SKM-1 (cell line): ENCODE measurements at regions not wholly inside any gene's neighbourhood (a gene's known extent, or its start where the extent isn't known, plus 50 kb on each side); places are given as distances from the start of the nearest gene placed in this dataset.

Experiments used
- DNase-seq: peaks from one replicate; lab custom pipeline; 2025; ENCODE audit not compliant: unreplicated experiment; lab: John Stamatoyannopoulos, UW

DNA sequence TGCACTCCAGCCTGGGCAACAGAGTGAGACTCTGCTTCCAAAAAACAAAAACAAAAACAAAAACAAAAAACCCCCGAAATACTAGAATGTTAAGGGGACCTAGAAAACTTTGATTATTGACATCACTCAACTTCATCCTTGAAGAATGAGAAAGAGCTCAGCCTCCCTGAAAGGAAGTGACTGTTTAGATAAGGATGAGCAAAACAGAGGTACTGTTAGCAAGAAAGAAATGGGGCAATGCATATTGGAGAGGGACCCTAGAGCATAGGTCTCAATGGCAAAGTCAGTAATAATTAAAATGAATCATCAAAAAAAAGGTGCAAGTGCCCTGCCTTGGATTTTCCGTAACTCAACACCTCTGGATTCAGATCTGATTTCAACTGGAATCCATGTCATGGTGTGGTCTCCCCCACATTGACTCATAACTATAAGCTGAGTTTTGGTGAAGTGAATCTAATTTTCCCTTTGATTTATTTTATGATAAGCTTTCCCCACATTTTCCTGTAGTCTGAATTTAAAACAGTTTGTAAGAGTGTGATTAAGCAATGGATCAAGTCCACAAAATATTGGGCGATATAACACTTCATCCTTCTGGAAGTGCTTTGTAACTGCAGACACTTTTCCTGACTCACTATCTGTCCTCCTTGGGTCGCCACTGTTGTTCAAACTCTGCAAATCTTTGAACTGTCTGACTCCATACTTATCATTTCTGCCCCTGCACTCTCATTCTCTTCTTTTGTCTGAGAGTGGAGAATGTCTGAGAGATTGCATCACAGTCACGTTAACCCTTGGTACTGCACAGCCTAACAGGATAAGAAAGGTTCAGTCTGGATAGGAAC is 224.8 kb upstream of the LYZL1 start:
- DNase-seq = no peak

DNA sequence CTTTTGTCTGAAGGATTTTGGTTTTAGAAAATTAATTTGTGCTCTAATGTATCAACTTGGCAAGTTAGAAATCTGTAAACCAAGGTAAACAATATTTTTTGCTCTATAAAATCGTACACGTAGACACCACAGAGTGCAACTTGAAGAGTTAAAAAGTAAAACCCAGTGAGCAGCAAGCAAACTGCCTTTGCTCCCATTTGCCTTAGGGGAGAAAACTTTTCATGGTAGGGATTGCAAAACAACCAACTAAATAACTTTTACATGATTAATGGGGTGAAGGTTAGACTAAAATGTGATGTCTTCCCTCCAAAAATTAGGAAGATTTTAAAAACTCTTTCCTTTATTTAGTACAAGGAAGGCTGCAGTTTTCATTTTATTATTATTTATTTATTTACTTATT is 224.2 kb upstream of the LYZL1 start:
- DNase-seq = no peak

DNA sequence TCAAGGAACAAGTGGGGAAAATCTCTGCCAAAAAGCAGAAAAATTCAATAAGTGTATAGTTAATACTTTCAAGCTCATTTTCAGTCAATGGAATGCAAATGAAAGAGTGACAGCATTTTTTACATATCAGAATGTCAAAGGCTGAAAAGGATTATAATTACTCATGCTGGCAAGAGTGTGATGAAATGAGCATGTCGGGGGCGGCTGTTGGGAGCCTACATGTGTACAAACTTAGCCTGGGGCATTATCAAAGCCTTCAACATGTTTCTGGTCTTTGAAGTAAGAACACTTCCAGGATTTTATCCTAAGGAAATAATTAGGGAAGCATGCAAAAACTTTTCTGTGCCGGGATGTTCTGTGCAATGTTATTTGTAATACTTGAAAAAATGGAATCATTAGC is 221.7 kb upstream of the LYZL1 start:
- DNase-seq = no peak

DNA sequence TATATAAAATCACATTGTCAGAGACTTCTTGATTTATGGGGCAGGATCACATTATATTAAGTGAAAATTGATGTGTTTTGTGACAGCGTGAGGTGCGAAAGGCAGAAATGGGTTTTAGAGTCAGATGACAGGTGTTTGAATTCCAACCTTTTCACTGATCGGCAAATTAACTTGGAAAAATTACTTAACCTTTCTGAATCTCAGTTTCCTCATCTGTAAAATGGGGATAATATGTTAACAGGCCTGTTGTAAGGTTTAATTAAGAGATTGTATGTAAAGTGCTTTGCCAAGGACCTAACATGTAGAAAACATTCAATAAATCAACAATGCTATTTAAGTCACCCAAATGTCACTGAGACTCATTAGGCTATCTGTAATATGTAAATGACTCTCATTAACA is 221.2 kb upstream of the LYZL1 start:
- no peak for DNase-seq

DNA sequence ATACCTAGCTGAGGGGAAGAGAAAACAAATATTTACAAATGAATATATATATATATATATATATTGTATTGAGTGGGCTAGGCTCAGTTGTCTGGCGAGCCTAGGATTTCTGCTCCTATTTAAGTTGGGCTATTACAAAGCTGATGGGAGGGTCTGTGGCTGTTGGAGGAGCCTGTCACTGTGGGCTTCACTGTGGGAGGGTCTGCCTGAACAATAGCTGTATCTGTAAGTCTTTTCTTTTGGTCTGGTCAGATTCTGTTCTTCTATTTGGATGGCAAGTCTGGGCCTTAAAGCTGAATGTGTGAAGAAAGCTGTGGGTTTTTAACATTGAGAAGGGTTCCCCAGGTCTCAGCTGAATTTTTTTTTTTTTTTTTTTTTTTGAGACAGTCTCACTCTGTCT is 220.6 kb upstream of the LYZL1 start:
- DNase-seq = no peak

DNA sequence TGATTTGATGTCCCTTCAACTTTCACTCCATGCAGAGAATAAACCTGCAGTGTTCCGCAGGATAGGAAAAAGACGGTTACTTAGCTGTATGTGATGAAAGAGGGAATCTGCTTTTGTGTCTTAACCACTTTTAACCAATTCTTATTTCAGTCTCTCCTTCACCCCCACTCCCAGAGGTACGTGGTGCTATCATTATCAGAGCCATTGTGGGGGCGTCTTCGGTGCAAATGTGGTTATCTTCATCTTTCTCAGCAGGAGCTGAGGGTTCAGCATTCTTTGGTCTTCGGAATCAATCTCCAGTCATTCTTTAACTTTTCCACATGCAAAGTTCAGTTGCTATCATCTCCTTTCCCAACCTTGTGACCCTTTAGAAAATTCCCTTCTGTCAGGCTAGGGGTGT is 219.9 kb upstream of the LYZL1 start:
- no peak for DNase-seq

DNA sequence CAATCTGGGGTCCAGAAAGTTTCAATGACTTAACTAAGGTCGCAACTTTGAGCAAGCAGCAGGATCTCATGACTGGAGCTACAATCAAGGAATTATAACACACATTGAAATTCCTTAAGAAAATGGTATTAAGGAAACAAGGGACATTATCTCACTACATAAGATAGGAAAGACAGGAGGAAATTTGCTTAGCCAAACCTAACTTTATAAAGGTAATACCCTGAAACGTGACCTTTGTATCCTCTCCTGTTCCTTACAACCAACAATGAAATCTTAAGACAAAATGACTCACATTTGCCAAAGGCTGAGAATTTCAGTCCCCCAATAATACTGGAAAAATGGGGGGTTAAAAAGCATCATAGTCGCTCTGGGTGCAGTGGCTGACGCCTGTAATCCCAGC is 218.9 kb upstream of the LYZL1 start:
- DNase-seq = no peak

GRCh38 chr10:29078919-29079318 is 210.0 kb upstream of the LYZL1 start:
- DNase-seq = no peak

- DNase-seq = no peak
Observed at GRCh38 chr10:29081231-29081630, 207.6 kb upstream of the LYZL1 start.

- DNase-seq = no peak
Observed at GRCh38 chr10:29081951-29082685, 206.8 kb upstream of the LYZL1 start.

GRCh38 chr10:29083096-29083495 is 205.8 kb upstream of the LYZL1 start:
- no peak for DNase-seq

GRCh38 chr10:29084681-29085307 is 204.1 kb upstream of the LYZL1 start:
- no peak for DNase-seq

GRCh38 chr10:29089091-29089490 is 199.8 kb upstream of the LYZL1 start:
- no peak for DNase-seq

- no peak for DNase-seq
Observed at GRCh38 chr10:29096303-29096824, 192.5 kb upstream of the LYZL1 start.

GRCh38 chr10:29098423-29098822 is 190.4 kb upstream of the LYZL1 start:
- no peak for DNase-seq

GRCh38 chr10:29099001-29099400 is 189.9 kb upstream of the LYZL1 start:
- no peak for DNase-seq

GRCh38 chr10:29099415-29099814 is 189.5 kb upstream of the LYZL1 start:
- DNase-seq = no peak

- DNase-seq = no peak
Observed at GRCh38 chr10:29100505-29100904, 188.4 kb upstream of the LYZL1 start.

GRCh38 chr10:29102233-29102632 is 186.6 kb upstream of the LYZL1 start:
- DNase-seq = no peak

GRCh38 chr10:29102636-29103035 is 186.2 kb upstream of the LYZL1 start:
- no peak for DNase-seq

GRCh38 chr10:29104661-29105399 is 184.0 kb upstream of the LYZL1 start:
- no peak for DNase-seq
